ENCODE measurements at regions not wholly inside any gene's neighbourhood (a gene's known extent, or its start where the extent isn't known, plus 50 kb on each side); places are given as distances from the start of the nearest gene placed in this dataset.

- no peak for TF ChIP-seq CTCF (conservative IDR thresholded peaks at IDR 0.05; ENCODE audit: low read length)
- TF ChIP-seq EZH2phosphoT487 (IDR thresholded peaks at IDR 0.05; ENCODE audit: borderline replicate concordance, low read depth, low read length), result no peak
These were observed 155.0 kb downstream of the OAT start for GRCh38 chr10:124263726-124264125.
